WTC11 (cell line): ENCODE measurements at regions not wholly inside any gene's neighbourhood (a gene's known extent, or its start where the extent isn't known, plus 50 kb on each side); places are given as distances from the start of the nearest gene placed in this dataset.

ENCODE experiments used
- ATAC-seq: fragments of 200-7000 bp; cut with Tn5 transposase; 2 replicates; pipeline ENCODE4 v1.10.0; 2021; ENCODE audit warnings: mild to moderate bottlenecking, moderate library complexity
- CTCF ChIA-PET: fragments of 300-600 bp; sonication (Branson Sonifier 250); formaldehyde crosslinking; loops from one replicate; lab custom pipeline; 2021; ENCODE audit warnings: antibody characterized with exemption; lab: Charles Lee
- POLR2A ChIA-PET: fragments of 350-600 bp; sonication (Branson Sonifier 250); formaldehyde crosslinking; loops from one replicate; lab custom pipeline; 2021; ENCODE audit warnings: antibody characterized with exemption; lab: Charles Lee
- DNase-seq: peaks from one replicate; pipeline ENCODE4 v3.0.0; 2021; ENCODE audit warnings: low spot score
- H3K27ac Mint-ChIP-seq: 2 replicates; pipeline ENCODE4 v1.8.0; 2021; ENCODE audit warnings: mixed read lengths
- H3K27me3 Mint-ChIP-seq: 2 replicates; pipeline ENCODE4 v1.8.0; 2021; ENCODE audit warnings: low read depth, mild to moderate bottlenecking, moderate library complexity, mixed read lengths
- H3K36me3 Mint-ChIP-seq: 2 replicates; pipeline ENCODE4 v1.8.0; 2021; ENCODE audit warnings: mixed read lengths
- H3K4me1 Mint-ChIP-seq: 2 replicates; pipeline ENCODE4 v1.8.0; 2022; ENCODE audit warnings: mixed read lengths
- H3K4me3 Mint-ChIP-seq: 2 replicates; pipeline ENCODE4 v1.8.0; 2021; ENCODE audit warnings: mild to moderate bottlenecking, moderate library complexity, mixed read lengths
- H3K9me3 Mint-ChIP-seq: 2 replicates; pipeline ENCODE4 v1.8.0; 2021; ENCODE audit warnings: mixed read lengths
- CREB1 ChIP-seq: sonication (generic); formaldehyde crosslinking; IDR thresholded peaks from 2 replicates; pipeline ENCODE4 v1.8.0; 2023; ENCODE audit warnings: mild to moderate bottlenecking, missing genetic modification reagents
- ELF4 ChIP-seq: sonication (generic); formaldehyde crosslinking; IDR thresholded peaks from 2 replicates; pipeline ENCODE4 v1.8.1; 2022; ENCODE audit warnings: low read depth, mild to moderate bottlenecking, moderate library complexity, missing genetic modification reagents
- FOXP1 ChIP-seq: sonication (generic); formaldehyde crosslinking; IDR thresholded peaks from 2 replicates; pipeline ENCODE4 v1.8.0; 2022; ENCODE audit warnings: missing genetic modification reagents, mild to moderate bottlenecking, moderate library complexity, borderline replicate concordance
- GRHL2 ChIP-seq: fragments of 250-450 bp; sonication (Bioruptor Pico); IDR thresholded peaks from 2 replicates; pipeline ENCODE4 v1.8.0; 2022; ENCODE audit warnings: mild to moderate bottlenecking, moderate library complexity; ENCODE audit not compliant: insufficient replicate concordance, severe bottlenecking
- JAZF1 ChIP-seq: fragments of 250-450 bp; sonication (Bioruptor Pico); IDR thresholded peaks from 2 replicates; pipeline ENCODE4 v1.9.0; 2021; ENCODE audit warnings: moderate library complexity, mild to moderate bottlenecking, inconsistent platforms
- MYBL2 ChIP-seq: sonication (generic); formaldehyde crosslinking; IDR thresholded peaks from 2 replicates; pipeline ENCODE4 v1.8.1; 2023; ENCODE audit warnings: mild to moderate bottlenecking, moderate library complexity, missing genetic modification reagents
- NFATC4 ChIP-seq: fragments of 250-450 bp; sonication (Bioruptor Pico); IDR thresholded peaks from 2 replicates; pipeline ENCODE4 v1.9.0; 2021; ENCODE audit warnings: mild to moderate bottlenecking
- NFE2L1 ChIP-seq: sonication (generic); formaldehyde crosslinking; IDR thresholded peaks from 2 replicates; pipeline ENCODE4 v1.8.1; 2023; ENCODE audit warnings: missing genetic modification reagents
- NR3C1 ChIP-seq: sonication (generic); formaldehyde crosslinking; conservative IDR thresholded peaks from 2 replicates; pipeline ENCODE4 v1.8.1; 2023; ENCODE audit warnings: low read depth, mild to moderate bottlenecking, missing genetic modification reagents
- RELA ChIP-seq: sonication (generic); formaldehyde crosslinking; IDR thresholded peaks from 2 replicates; pipeline ENCODE4 v1.8.1; 2022; ENCODE audit warnings: missing genetic modification reagents, mild to moderate bottlenecking, borderline replicate concordance
- TEAD1 ChIP-seq: sonication (generic); formaldehyde crosslinking; IDR thresholded peaks from 2 replicates; pipeline ENCODE4 v1.8.0; 2022; ENCODE audit warnings: mild to moderate bottlenecking, missing genetic modification reagents
- ZNF219 ChIP-seq: sonication (generic); formaldehyde crosslinking; IDR thresholded peaks from 2 replicates; pipeline ENCODE4 v1.8.0; 2023; ENCODE audit warnings: missing genetic modification reagents, mild to moderate bottlenecking, borderline replicate concordance
- ZNF423 ChIP-seq: fragments of 250-450 bp; sonication (Bioruptor Pico); IDR thresholded peaks from 2 replicates; pipeline ENCODE4 v2.1.2; 2022; ENCODE audit warnings: mild to moderate bottlenecking, moderate library complexity
- TF ChIP-seq, protein P1 (sequence below): sonication (generic); formaldehyde crosslinking; IDR thresholded peaks from 2 replicates; pipeline ENCODE4 v1.8.0; 2023; ENCODE audit warnings: mild to moderate bottlenecking, missing genetic modification reagents
- TF ChIP-seq, protein P2 (sequence below): sonication (generic); formaldehyde crosslinking; IDR thresholded peaks from 2 replicates; pipeline ENCODE4 v1.8.0; 2022; ENCODE audit warnings: mild to moderate bottlenecking, missing genetic modification reagents
- TF ChIP-seq, protein P3 (sequence below): sonication (generic); formaldehyde crosslinking; conservative IDR thresholded peaks from 2 replicates; pipeline ENCODE4 v1.8.1; 2022; ENCODE audit warnings: mild to moderate bottlenecking, missing genetic modification reagents
- TF ChIP-seq, protein P4 (sequence below): fragments of 200-600 bp; IDR thresholded peaks from 2 replicates; pipeline ENCODE4 v1.8.0; 2022; ENCODE audit warnings: antibody characterized with exemption
- TF ChIP-seq, protein P5 (sequence below): sonication (generic); formaldehyde crosslinking; IDR thresholded peaks from 2 replicates; pipeline ENCODE4 v1.8.0; 2022; ENCODE audit warnings: mild to moderate bottlenecking, missing genetic modification reagents

DNA sequence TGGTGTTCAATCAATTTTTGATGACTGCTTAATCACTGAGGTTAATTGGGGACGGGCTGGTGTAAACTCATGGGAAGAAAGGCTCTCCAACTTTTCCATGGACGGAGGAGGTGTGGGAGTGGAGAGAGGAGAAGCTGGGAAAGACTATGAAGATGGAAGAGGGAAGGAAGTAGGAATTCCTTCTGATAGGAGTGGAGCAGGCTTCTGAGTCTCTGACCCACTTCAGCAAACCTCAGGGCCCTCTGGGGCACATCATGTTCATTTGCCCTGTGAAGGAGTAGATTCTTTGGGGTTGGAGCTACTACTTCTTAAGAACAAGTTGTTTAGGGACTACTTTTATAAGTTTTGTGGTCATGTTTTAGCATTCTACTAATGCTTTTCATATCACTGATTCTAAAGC lies 87.0 kb upstream of the MAP4K3 start:
- DNase-seq (no peak), ATAC-seq (no peak)
- H3K27ac Mint-ChIP-seq: peak overlapping the region; percentile 23; the same call in 1 of the 2 replicates
- peaks cover 10% of the 10 kb centered on the region for H3K4me1 Mint-ChIP-seq
- H3K9me3 Mint-ChIP-seq: peaks cover 37% of the 10 kb centered on the region
- TF ChIP-seq ELF4 (CRISPR knock-in tag) (no peak), RELA (CRISPR knock-in tag) (no peak), MYBL2 (no peak), NFATC4 (CRISPR knock-in tag) (no peak), NR3C1 (CRISPR knock-in tag) (no peak), FOXP1 (no peak), TEAD1 (CRISPR knock-in tag) (no peak), GRHL2 (no peak), NFE2L1 (CRISPR knock-in tag) (no peak), ZNF219 (no peak), ZNF423 (CRISPR knock-in tag) (no peak)
- TF ChIP-seq, protein P1, sequence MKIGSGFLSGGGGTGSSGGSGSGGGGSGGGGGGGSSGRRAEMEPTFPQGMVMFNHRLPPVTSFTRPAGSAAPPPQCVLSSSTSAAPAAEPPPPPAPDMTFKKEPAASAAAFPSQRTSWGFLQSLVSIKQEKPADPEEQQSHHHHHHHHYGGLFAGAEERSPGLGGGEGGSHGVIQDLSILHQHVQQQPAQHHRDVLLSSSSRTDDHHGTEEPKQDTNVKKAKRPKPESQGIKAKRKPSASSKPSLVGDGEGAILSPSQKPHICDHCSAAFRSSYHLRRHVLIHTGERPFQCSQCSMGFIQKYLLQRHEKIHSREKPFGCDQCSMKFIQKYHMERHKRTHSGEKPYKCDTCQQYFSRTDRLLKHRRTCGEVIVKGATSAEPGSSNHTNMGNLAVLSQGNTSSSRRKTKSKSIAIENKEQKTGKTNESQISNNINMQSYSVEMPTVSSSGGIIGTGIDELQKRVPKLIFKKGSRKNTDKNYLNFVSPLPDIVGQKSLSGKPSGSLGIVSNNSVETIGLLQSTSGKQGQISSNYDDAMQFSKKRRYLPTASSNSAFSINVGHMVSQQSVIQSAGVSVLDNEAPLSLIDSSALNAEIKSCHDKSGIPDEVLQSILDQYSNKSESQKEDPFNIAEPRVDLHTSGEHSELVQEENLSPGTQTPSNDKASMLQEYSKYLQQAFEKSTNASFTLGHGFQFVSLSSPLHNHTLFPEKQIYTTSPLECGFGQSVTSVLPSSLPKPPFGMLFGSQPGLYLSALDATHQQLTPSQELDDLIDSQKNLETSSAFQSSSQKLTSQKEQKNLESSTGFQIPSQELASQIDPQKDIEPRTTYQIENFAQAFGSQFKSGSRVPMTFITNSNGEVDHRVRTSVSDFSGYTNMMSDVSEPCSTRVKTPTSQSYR: no peak
- TF ChIP-seq, protein P2, sequence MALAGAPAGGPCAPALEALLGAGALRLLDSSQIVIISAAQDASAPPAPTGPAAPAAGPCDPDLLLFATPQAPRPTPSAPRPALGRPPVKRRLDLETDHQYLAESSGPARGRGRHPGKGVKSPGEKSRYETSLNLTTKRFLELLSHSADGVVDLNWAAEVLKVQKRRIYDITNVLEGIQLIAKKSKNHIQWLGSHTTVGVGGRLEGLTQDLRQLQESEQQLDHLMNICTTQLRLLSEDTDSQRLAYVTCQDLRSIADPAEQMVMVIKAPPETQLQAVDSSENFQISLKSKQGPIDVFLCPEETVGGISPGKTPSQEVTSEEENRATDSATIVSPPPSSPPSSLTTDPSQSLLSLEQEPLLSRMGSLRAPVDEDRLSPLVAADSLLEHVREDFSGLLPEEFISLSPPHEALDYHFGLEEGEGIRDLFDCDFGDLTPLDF (CRISPR knock-in tag): no peak
- TF ChIP-seq, protein P3, sequence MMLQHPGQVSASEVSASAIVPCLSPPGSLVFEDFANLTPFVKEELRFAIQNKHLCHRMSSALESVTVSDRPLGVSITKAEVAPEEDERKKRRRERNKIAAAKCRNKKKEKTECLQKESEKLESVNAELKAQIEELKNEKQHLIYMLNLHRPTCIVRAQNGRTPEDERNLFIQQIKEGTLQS (CRISPR knock-in tag): no peak
- TF ChIP-seq, protein P4, sequence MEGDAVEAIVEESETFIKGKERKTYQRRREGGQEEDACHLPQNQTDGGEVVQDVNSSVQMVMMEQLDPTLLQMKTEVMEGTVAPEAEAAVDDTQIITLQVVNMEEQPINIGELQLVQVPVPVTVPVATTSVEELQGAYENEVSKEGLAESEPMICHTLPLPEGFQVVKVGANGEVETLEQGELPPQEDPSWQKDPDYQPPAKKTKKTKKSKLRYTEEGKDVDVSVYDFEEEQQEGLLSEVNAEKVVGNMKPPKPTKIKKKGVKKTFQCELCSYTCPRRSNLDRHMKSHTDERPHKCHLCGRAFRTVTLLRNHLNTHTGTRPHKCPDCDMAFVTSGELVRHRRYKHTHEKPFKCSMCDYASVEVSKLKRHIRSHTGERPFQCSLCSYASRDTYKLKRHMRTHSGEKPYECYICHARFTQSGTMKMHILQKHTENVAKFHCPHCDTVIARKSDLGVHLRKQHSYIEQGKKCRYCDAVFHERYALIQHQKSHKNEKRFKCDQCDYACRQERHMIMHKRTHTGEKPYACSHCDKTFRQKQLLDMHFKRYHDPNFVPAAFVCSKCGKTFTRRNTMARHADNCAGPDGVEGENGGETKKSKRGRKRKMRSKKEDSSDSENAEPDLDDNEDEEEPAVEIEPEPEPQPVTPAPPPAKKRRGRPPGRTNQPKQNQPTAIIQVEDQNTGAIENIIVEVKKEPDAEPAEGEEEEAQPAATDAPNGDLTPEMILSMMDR: no peak
- POLR2A ChIA-PET: interaction anchor here (0.7 kb wide), 1 partner anchor 309 kb away, joined by 4 read pairs; no protein-coding TSS in a partner anchor
- H3K36me3 Mint-ChIP-seq: peaks cover 43% of the 10 kb centered on the region
- no peaks in the 10 kb centered on the region for H3K27me3 Mint-ChIP-seq
- CTCF ChIA-PET: interaction anchor here (0.7 to 2.0 kb wide), 3 partner anchors 70 to 576 kb away, joined by 3 to 5 read pairs (median 4); no protein-coding TSS in a partner anchor
- no peak overlapping the region for H3K4me3 Mint-ChIP-seq

DNA sequence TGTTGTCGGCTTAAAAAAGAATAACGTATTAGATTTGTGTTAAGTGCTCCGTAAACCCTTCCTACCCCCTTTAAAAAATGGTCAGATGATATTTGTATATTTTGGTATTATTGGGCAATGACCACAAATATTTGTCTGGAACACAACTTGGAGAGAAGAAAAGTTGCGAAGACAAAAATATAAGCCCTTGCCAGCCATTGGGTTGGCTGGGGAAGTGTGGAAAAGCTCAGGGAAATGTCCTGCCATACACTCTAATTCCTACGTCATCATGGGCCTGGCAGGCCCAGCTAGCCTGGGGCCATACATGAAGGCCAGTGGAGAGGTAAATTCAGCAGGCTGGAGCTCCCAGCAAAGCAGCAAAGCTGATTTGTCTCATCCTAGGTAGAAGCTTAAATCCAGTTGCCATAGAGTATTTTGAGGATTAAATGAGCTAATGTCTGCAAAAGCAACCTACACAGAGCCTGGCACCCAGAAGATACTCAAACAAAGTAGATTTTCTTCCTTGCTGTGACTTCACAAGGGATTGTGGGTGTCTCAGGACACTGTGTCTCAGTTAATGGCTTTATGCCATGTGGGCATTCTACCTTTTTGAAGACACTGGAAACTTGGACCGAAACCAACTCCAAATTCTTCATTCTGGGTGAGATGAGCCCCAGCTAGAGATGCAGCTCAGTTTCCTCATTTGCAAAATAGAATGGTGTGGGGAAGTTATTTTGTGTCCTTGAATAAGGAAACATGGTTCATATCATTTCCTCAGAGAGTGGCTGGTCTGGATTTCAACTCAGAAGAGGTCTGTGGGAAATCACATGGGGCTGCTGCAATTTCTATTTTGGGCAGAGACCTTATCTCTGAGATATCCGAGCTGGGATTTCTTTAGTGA lies 87.9 kb upstream of the MAP4K3 start:
- H3K4me3 Mint-ChIP-seq: no peak overlapping the region
- no peak overlapping the region for H3K27ac Mint-ChIP-seq
- H3K36me3 Mint-ChIP-seq: peaks cover 34% of the 10 kb centered on the region
- peaks cover 29% of the 10 kb centered on the region for H3K9me3 Mint-ChIP-seq
- ATAC-seq (no peak), DNase-seq (no peak)
- H3K4me1 Mint-ChIP-seq: peaks cover 10% of the 10 kb centered on the region
- TF ChIP-seq MYBL2: no peak
- no peak for TF ChIP-seq JAZF1
- TF ChIP-seq, protein P5, sequence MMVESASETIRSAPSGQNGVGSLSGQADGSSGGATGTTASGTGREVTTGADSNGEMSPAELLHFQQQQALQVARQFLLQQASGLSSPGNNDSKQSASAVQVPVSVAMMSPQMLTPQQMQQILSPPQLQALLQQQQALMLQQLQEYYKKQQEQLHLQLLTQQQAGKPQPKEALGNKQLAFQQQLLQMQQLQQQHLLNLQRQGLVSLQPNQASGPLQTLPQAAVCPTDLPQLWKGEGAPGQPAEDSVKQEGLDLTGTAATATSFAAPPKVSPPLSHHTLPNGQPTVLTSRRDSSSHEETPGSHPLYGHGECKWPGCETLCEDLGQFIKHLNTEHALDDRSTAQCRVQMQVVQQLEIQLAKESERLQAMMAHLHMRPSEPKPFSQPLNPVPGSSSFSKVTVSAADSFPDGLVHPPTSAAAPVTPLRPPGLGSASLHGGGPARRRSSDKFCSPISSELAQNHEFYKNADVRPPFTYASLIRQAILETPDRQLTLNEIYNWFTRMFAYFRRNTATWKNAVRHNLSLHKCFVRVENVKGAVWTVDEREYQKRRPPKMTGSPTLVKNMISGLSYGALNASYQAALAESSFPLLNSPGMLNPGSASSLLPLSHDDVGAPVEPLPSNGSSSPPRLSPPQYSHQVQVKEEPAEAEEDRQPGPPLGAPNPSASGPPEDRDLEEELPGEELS: no peak
- TF ChIP-seq CREB1 (CRISPR knock-in tag): no peak
- ChIA-PET POLR2A (no interaction called here), CTCF (interaction anchor here (0.9 to 2.0 kb wide), 3 partner anchors 69 to 577 kb away, joined by 3 to 5 read pairs (median 4); no protein-coding TSS in a partner anchor)
- no peaks in the 10 kb centered on the region for H3K27me3 Mint-ChIP-seq
